ENCODE measurements at regions not wholly inside any gene's neighbourhood (a gene's known extent, or its start where the extent isn't known, plus 50 kb on each side); places are given as distances from the start of the nearest gene placed in this dataset.
A peak's percentile ranks its signal among the peaks of the same experiment; 100 is the strongest.
"Not testable (repeated sequence)": the region's sequence is repeated elsewhere in the genome, so short reads cannot be mapped to it uniquely, and the experiment has no call there.

DNA sequence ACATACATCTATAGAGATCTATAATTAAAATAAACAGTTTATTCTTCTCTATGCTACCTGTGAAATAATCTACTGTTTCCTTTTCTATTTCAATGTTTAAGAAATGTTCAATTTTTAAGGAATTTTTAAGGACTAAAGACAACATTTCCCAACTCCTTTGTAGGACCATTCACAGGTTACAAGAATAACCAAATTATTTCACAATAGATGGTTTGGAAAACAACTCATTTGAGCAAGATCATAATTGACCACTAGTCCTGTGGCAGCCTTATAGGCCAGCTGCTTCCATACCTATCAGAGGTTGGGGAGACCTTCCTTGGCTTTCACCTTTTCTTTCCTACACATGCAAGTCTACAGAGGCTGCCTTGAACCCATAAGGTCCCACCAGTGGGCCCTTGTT lies 193.7 kb downstream of the TTC39B start:
- intact Hi-C loops (cut with DNase I): no loop called here

DNA sequence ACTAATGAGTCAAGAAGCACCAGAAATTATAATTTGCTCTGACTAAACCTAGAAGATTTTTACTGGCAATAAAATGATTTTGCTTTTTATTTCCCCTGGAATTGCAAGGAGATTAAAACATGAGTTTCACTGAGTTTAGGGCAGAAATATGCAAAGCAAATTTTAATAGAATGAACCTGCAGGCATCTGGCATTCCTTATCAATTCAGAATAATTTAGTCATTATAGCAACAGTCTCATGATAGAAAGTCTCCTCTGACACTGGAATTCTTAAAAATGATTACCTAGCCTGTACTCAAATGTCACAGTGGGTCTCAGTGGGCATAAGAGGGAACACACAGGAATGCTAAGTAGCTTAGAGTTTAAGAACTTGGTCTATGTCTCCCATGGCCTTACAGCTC lies 195.9 kb downstream of the TTC39B start:
- DNase-seq: no peak
- intact Hi-C loops (cut with DNase I): no loop called here

More for the DNA sequence above, 193.7 kb downstream of the TTC39B start:
- DNase-seq: no peak

DNA sequence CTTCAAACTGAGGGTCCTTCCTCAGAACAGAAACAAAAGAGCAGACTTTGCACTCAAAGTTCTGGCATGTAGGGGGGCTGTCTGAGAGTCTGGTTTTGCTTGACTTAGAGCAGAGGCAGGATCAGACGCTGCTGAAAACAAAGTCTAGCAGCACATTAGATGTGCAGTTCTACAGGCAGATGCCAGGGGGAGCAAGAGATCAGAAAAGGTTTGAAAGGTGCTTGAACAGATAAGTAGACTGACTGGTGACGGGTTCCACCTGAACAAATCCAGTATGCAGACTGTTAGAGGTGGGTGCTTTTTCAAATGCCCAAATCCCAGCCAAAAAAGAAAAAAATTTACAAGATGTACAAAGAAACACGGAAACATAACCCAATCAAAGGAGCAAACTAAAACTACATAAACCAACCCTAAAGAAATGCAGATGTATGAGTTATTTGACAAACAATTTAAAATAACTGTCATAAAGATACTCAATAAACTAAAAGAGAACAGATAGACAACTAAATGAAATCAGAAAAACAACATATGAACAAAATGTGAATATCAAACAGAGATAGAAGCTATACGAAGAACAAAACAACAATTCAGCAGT lies 194.7 kb upstream of the FREM1 start:
- intact Hi-C loops (cut with DNase I): no loop called here
- DNase-seq: peak in 1 of 10 donors; percentile 4

DNA sequence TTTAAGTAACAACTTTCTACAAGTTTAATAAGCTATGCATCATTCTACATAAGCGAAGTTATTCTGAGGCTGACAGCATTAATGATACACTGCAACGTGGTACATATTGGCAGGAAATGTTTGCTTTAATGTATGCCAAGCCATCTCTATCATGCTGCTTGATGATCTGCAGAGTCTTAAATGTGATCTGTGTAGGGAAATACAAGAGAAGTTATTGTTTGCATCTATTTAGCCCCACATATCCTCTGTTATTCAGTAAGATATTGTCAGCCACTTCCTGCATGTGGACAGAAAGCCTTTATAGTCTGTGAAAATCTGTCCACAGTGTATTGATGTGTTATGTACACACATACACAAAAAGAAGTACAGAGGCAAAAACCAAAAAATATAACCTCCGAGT lies 193.1 kb upstream of the FREM1 start:
- intact Hi-C loops (cut with DNase I): no loop called here
- DNase-seq: no peak

DNA sequence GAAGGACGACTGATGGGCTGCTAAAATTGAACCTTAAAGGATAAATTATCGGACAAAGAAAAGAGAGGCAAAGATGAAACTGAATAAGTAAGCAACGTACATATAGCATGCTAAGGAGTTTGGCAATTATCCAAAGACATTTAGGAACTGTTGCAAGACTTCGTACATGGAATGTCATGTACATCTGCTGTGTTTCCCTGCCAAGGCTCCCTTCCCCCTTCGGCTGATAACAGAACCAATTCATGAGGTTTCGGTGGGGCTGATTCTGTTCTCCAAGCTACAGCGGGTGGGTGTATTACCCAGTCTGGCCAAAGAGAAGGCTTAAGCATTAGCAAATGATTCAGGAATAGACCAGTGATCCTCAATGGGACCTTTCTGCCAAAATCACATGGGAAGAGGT lies 190.9 kb upstream of the FREM1 start:
- no peak for DNase-seq
- intact Hi-C loops (cut with DNase I): no loop called here

DNA sequence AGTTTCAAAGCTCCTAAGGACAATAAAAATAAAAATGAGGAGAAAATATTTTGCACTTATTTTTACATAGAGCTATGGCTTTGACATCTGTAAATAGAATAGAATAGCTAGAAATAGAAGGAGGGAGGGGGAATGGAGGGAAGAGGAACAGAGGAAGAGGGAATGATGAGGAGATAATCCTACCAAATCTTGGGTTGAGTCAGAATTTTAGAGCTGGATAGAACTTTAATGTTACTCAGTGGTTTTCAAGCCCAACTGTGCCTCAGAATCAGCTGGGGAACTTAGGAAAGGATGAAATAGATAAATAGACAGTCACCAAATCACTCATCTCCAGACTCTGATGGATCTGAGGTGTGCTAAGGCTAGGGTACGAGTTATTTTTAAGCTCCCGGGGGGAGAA lies 190.3 kb upstream of the FREM1 start:
- no peak for DNase-seq
- intact Hi-C loops (cut with DNase I): no loop called here

DNA sequence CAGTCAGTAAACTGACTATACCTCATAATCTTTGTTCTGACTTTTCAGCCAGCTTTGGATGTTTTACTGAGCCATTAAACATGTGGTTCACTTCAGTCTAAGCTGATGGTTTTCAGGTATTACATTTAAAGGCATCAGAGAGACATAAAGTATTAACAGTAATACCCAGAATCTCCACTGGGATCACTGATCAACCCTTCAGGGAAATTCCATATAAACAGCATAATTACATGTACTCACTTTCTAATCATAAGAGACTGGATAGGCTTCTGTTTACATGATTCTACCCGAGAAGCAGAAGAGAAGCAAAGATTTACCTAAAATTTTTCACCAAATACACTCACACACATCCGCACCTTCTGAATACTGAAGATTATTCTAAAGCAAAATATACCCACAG lies 186.7 kb upstream of the FREM1 start:
- DNase-seq: no peak
- intact Hi-C loops (cut with DNase I): no loop called here

DNA sequence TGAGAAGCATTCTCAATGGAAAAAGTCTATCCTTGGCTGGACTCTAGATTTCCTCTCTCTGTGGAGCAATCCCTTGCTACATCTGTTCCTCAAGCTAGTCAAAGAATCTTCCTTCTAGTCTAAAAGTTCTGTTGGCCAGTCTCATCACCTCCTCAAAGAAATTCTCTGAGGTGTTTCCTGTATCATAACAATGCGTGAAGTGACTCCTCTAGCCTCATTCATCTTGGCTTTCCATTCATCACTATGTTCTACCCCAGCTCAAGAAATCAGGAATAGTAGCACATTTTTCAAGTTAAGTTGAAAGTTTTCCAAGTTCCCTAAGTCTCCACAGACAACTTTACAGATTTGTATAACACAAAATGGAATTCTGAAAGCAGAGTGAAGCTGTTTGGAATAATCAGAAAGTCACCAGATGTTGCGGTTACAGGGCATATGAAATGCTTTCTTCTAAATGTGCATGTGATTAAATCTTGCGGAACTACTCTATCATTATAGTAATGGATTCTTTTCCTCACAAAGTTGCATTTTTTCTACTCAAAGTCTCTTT lies 176.6 kb upstream of the FREM1 start:
- intact Hi-C loops (cut with DNase I): no loop called here
- DNase-seq: no peak

DNA sequence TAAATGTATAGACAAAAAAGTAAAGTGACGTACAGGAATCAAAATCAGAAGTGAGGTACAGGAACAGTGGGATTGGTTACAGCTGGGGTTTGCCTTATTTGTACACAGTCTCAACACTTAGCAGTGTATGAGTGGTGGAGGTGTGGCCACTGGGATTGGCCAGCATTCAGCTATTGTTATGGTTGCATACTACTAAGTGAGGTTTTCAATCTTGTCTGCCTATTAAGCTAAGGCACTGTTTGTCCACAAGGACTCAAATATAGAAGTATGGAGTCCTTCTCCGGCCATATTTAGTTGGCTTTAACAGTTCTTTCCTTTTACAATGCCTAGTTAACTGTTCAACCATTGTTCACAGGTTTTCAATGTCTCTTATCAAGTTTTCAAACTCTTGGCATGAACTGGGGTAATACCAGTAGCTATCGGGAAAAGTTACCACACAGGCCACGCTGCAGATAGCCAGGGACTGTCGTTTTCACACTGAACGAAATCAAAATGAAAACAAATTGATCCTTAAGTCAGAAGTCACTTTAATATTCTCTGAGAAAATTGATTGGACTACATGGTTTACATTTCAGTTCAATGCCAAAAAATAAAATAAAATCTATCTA lies 176.0 kb upstream of the FREM1 start:
- no peak for DNase-seq
- intact Hi-C loops (cut with DNase I): no loop called here

DNA sequence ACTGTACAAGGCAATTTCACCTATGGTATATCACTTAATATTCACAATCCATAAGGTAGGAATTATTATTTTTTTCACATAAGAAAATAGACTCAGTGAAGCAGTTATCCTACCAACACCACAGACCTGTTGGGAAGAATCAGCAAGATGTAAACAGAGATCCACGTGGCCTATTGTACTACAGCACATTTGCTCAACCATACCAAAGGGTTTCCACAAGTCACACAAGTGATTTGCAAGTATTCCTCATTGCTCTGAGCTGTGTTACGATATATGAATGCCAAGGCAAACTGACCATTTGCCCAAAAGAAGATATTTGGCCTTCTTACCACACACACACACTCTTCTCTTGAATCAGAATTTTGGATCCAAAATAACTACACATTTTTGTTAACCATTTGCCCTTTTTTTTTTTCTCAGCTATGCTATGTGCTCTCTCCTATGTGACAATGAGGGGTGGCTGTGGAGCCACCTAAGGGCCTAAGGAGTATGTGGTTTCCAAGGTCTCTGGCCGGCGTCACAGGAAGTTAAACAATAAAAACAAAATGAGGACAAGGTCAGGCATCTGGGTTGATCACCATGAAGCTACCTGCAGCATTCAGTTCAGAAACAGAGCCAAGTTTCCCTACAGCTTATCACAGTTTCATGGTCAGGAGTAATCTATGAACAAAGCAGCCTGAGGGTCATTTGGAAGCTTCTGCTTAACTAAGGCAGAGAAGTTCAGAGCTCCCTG lies 171.0 kb upstream of the FREM1 start:
- DNase-seq: no peak
- intact Hi-C loops (cut with DNase I): no loop called here

DNA sequence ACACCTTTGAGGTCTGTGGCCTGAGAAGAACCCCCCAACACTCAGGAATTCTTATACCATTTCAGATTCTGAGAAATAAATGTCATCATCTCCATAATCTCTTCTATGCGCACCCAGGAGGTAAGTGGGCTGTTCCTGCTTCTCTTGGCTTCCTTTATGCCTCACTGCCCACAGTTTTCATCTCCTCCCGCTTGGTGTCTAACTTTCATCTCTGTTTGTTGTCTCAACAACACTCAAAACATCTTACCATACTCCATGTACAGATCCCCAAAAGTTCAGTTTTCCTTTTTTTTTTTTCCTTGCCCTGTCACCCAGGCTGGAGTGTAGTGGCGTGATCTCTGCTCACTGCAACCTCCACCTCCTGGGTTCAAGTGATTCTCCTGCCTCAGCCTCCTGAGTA lies 170.2 kb upstream of the FREM1 start:
- no peak for DNase-seq
- intact Hi-C loops (cut with DNase I): no loop called here

DNA sequence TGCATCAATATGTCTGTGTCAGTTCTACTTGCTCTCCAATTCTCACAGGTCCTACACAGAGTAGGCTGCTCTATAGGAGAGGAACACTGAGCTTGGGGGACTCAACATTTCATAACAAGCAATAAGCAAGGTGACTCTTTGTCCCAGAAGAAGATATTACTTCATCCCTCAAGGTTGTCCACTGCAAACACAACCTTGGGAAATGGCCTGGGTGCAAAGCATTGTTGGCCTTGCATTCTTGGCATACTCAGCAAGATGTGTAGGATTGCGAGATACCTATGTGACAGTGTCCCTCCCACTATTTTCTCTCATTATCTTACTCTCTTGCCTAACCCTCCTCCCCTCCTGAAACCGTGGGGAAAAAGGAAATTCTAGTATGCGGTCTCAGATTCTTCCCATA lies 169.8 kb upstream of the FREM1 start:
- intact Hi-C loops (cut with DNase I): no loop called here
- DNase-seq: no peak

DNA sequence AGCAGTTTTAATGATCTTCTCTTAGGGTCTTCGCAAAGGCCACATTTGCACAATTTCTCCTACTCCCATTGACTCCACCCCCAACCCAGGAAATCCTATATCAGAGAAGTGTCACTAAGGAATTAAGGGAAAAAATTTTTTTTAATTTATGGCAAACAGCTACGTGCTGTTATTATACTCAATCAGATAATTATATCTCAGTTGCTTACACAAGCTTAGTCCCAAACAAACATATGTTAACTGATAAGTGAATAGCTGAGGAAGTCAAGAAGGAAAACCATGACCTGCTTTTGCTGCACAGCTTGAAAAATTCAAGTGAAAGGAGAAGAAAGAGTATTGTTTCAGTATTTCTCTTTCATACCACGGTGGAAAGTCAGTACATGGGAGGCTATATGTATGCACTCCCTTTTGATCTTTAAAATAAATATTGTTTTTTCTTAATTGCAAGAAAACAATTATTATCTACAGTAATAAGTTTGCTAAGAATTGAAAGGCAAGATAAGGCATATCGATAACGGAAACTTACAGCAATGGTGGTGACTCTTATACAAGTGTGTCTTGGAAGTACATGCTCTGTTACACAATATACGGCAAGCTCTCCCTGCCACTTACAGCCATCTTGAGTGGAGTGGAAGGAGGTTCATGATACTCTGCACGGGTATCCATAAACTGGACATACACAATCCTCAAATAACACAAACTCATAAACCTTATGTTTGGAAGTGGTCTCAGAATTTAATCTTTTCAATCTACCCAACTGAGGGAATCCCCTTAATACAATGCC lies 167.9 kb upstream of the FREM1 start:
- intact Hi-C loops (cut with DNase I): no loop called here
- DNase-seq: no peak

DNA sequence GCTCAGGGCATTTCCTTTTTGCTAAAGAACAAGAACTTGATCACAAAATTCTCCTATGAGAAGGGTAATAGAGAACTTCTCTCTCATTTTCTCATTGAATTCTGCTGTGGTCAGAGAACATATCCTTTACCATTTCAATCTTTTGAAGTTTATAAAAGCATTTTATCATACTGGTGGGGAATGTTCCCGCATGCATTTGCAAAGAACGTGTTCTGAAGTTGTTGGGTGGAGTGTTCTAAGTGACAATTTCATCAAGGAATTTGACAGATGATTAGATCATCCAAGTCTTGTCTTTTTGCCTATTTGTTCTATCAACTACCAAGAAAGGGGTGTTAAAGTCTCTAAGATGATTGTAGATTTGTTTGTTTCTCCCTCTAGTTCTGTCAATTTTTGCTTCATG lies 163.4 kb upstream of the FREM1 start:
- intact Hi-C loops (cut with DNase I): no loop called here
- DNase-seq: no peak

DNA sequence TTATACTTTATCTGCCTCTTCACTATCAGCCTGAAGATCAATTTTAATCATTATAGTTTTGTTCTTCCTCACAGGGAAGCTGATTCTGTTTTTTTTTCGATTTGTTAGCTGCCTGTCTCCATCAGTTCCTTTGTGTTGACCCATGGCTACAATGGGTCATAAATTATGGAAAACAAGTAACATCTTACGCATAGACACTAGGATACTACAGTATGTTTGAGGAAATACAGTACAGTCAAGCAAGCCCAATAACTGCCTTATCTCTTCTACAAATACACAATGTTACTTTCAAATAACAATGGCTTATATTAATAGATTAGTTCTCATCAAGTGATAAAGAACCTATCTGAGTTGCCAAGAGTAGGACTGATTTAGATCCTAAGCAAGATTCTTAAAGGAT lies 160.5 kb upstream of the FREM1 start:
- intact Hi-C loops (cut with DNase I): no loop called here
- DNase-seq: no peak

DNA sequence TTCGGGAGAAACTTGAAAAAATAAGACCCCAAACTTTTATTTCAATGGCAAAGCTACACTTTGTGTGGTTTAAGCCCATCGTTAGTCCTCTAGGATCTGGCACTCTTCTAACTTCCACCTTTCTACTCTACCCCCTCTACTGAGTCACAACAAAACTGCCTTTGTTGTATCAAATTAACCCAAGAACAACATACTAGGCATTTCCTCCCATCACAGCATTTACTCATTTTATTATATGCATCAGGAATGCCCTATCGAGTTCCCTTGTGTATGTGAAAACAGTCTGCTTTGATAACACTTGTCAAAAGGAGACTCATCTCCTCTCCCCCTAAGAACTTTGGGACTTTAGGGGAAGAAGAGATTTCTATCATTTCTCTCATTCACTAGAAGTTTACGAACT lies 158.9 kb upstream of the FREM1 start:
- no peak for DNase-seq
- intact Hi-C loops (cut with DNase I): no loop called here

DNA sequence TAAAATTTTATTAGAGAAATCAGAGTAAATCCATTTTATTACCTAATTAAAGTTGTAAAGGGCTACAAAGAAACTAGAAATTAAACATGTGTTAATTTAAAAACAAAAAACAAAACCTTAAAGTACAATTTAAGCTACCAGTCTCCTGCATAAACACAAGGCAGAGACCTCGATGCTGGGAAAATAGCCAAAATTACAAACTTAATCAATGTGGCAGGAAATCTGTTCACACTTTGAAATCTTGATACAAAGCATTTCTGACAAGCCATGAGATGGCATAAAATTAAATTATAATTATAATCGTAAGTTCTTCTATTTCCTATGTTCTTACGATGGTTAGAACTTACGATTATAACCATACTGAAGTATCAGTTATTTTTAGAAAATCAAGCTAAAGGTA lies 158.0 kb upstream of the FREM1 start:
- no peak for DNase-seq
- intact Hi-C loops (cut with DNase I): no loop called here

DNA sequence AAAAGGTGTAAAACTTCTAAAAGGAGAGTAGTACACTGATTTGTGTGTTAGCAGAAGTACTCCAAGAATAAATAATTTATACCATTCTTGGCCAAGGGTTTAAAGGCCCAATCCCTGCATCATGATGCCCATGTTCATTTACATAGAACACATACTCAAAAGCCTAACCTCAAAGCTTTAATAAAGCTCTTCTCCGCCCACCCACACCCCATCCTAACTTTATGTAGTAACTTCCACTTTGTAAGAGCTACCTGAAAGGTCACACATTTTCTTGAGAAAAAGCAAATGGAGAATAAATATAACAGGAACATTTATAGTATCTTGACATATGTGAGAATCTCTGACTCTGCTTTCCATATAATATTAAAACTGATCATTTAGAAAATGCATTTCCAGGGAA lies 148.8 kb upstream of the FREM1 start:
- DNase-seq: no peak
- intact Hi-C loops (cut with DNase I): no loop called here

DNA sequence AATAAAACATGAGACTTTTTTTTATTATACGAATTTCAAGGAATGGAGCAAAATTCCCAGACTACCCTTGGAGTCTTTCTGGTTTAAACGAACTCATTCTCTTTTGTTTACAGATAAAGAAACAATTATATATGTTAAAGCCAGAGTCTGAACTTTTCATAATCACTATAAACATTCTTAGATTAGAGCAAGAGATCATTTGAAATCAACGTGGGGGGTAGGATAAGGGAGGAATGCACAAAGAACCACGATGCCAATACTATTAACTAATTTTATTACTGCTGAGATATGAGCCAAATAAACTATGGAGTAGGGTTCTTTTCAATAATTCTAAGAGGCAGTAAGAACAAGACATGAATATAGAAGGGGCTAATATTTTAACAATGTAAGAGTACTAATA lies 148.0 kb upstream of the FREM1 start:
- no peak for DNase-seq
- intact Hi-C loops (cut with DNase I): no loop called here

DNA sequence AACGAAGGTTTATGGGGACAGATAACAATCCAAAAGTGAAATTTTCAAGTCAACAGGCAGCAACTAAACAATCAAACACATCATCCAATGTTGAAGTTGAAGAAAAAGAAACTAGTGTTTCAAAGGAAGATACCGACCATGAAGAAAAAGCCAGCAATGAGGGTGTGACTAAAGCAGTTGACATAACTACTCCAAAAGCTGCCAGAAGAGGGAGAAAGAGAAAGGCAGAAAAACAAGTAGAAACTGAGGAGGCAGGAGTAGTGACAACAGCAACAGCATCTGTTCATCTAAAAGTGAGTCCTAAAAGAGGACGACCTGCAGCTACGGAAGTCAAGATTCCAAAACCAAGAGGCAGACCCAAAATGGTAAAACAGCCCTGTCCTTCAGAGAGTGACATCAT lies 145.1 kb upstream of the FREM1 start:
- DNase-seq; intact Hi-C loops (cut with DNase I): not testable (repeated sequence)

DNA sequence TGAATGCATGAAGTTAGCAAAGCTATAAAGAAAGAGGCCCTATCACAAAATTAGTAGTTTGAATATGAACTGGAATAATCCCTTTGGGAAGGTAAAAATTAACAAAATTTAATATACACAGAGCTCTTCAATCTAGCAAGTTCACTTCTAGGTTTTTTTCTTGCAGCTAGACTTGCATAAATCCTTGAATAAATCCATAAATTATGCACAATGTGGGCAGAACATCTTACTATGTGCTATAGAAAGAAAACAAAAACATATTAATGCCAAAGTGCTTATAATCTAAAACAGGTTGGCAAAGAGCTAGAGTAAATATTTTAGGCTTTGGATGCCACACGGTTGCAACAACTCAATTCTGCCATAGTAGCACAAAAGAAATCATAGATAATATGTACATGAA lies 138.5 kb upstream of the FREM1 start:
- intact Hi-C loops (cut with DNase I): no loop called here
- DNase-seq: no peak

Data from posterior cingulate gyrus (tissue), 11 donors.